Prostate gland (tissue), 2 donors: ENCODE measurements at regions not wholly inside any gene's neighbourhood (a gene's known extent, or its start where the extent isn't known, plus 50 kb on each side); places are given as distances from the start of the nearest gene placed in this dataset.

Experiments
- DNase-seq: peaks from one replicate; pipeline ENCODE4 v3.0.0-alpha.2; 2019; ENCODE audit warnings: low spot score
- H3K27ac ChIP-seq, 2 donors: fragments of 200-600 bp; sonication (generic); 2 replicates each; pipeline ENCODE4 v1.5.1; 2017 to 2019
- H3K27me3 ChIP-seq: fragments of 200-600 bp; sonication (generic); replicated peaks from 2 replicates; pipeline ENCODE4 v1.5.1; 2019; ENCODE audit not compliant: insufficient read depth
- H3K36me3 ChIP-seq, 2 donors: fragments of 200-600 bp; sonication (generic); 1 replicate in 1 of 2; 2 replicates in 1 of 2; pipeline versions ENCODE4 v1.5.1 to v1.8.1; 2017 to 2019
- H3K4me1 ChIP-seq: fragments of 200-600 bp; sonication (generic); replicated peaks from 2 replicates; pipeline ENCODE4 v1.5.1; 2019
- H3K4me3 ChIP-seq, 2 donors: fragments of 200-600 bp; sonication (generic); 2 replicates each; pipeline ENCODE4 v1.5.1; 2017 to 2019
- H3K9me3 ChIP-seq: fragments of 200-600 bp; sonication (generic); 2 replicates; pipeline ENCODE4 v1.5.1; 2017
- POLR2A ChIP-seq: fragments of 450-650 bp; IDR thresholded peaks from one replicate; pipeline ENCODE4 v1.6.1; 2016; ENCODE audit warnings: antibody characterized with exemption, mild to moderate bottlenecking
- POLR2AphosphoS5 ChIP-seq: sonication (generic); formaldehyde crosslinking; IDR thresholded peaks from one replicate; pipeline ENCODE4 v1.6.1; 2017; ENCODE audit warnings: antibody characterized with exemption
- WGBS: methylation state at CpG from one replicate; pipeline ENCODE4 v1.1.5; 2018; 5-methylcytosine and 5-hydroxymethylcytosine counted together
- intact Hi-C: fragments of 100-400 bp; cut with DNase I; formaldehyde crosslinking; loops from one replicate; pipeline ENCODE4 v1.14.2; 2022
- TF ChIP-seq, protein P1 (sequence below), 4 experiments: fragments of 200-600 bp in 2 of 4; fragments of 450-650 bp in 2 of 4; sonication (generic) in 2 of 4; IDR thresholded peaks; 1 replicate in 3 of 4; 2 replicates in 1 of 4; pipeline ENCODE4 v1.5.1; 2016 to 2019; ENCODE audit warnings: antibody characterized with exemption in 4 of 4, mild to moderate bottlenecking in 2 of 4, moderate library complexity in 2 of 4

- Histone ChIP-seq H3K27me3 (no peaks in the 10 kb centered on the region), H3K4me3 (no peak overlapping the region), H3K27ac (no peak overlapping the region), H3K4me1 (no peaks in the 10 kb centered on the region), H3K36me3 (no peaks in the 10 kb centered on the region), H3K9me3 (no peaks in the 10 kb centered on the region)
- DNase-seq = no peak
- TF ChIP-seq, protein P1, sequence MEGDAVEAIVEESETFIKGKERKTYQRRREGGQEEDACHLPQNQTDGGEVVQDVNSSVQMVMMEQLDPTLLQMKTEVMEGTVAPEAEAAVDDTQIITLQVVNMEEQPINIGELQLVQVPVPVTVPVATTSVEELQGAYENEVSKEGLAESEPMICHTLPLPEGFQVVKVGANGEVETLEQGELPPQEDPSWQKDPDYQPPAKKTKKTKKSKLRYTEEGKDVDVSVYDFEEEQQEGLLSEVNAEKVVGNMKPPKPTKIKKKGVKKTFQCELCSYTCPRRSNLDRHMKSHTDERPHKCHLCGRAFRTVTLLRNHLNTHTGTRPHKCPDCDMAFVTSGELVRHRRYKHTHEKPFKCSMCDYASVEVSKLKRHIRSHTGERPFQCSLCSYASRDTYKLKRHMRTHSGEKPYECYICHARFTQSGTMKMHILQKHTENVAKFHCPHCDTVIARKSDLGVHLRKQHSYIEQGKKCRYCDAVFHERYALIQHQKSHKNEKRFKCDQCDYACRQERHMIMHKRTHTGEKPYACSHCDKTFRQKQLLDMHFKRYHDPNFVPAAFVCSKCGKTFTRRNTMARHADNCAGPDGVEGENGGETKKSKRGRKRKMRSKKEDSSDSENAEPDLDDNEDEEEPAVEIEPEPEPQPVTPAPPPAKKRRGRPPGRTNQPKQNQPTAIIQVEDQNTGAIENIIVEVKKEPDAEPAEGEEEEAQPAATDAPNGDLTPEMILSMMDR (IDR thresholded peaks at IDR 0.05) = no peak
- TF ChIP-seq POLR2AphosphoS5 = peak; percentile 38
- intact Hi-C loops = no loop called here
- WGBS = 59% methylated on average over 4 of the region's 4 CpGs
These were observed 288.1 kb upstream of the PRDM1 start for GRCh38 chr6:105797983-105798453.

DNA sequence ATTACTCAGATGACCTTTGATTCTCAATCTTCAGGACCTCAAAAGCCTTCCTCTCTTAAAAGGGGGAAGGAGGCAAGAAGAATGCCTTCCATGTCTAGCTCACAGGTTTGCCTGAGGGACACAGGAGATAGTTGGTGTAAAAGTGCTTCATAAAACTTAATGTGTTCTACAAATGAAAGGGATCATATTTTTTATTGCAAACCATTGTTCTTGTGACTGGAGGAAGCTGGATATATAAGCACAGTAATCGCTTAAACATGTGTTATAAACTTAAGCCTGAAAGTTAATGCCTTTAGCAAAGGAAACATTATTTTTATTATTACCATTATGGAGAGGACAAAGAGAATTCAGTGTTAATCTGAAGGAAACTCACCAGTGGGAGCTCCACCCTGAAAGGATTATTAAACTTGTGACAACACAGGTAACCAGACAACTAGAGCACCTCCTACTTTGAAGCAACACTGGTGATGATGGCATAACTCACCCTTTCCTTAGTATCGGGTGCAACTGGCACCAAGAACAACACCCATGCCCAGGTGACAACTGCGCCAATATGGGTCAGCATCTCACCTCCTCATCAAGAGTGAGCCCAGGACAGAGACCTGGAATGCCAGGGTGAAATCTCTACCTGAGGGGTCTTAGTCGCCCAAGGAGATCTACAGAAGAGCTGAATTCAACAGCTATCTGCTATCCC is 288.7 kb upstream of the PRDM1 start:
- 80% methylated on average over 4 of the region's 4 CpGs for WGBS
- Histone ChIP-seq H3K27me3 (no peaks in the 10 kb centered on the region), H3K4me1 (no peaks in the 10 kb centered on the region), H3K36me3 (no peaks in the 10 kb centered on the region), H3K27ac (no peak overlapping the region), H3K4me3 (no peak overlapping the region), H3K9me3 (no peaks in the 10 kb centered on the region)
- TF ChIP-seq POLR2AphosphoS5 (no peak), POLR2A (no peak)
- TF ChIP-seq, protein P1 (IDR thresholded peaks at IDR 0.05) = no peak
- intact Hi-C loops = no loop called here
- DNase-seq = no peak

DNA sequence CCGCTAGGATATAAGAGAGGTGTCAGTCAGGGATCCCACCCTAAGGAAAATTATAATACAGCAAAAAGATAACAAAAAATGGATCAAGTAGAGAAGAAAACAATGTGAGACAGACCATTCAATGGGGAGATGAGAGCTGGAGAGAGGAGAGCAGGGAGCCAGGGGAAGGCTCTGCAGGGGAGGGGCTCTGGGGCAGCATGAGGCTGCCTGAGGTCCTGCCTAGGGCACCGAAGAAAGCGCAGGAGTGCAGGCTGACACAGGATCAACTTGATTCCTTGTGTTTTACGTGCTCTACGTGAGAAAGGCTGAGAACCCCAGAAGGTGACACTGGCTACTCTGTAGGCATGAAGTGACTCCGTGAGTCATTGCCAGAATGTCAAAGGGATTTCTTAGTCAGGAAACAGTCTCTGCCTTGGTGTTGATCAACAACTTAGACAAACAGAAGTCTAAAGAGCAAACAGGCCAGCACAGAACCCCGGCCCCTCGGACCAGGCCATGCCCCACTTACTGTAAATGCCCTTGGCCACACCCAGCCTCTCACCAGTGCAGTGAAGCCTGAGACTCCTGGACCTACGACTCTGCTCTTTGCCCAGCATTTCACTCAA is 290.1 kb upstream of the PRDM1 start:
- Histone ChIP-seq H3K4me3 (no peak overlapping the region), H3K27me3 (no peaks in the 10 kb centered on the region), H3K27ac (no peak overlapping the region), H3K4me1 (no peaks in the 10 kb centered on the region), H3K9me3 (no peaks in the 10 kb centered on the region), H3K36me3 (no peaks in the 10 kb centered on the region)
- 87% methylated on average over 9 of the region's 9 CpGs for WGBS
- no peak for DNase-seq
- TF ChIP-seq POLR2A (no peak), POLR2AphosphoS5 (no peak)
- TF ChIP-seq, protein P1 (IDR thresholded peaks at IDR 0.05) = no peak
- intact Hi-C loops = no loop called here

DNA sequence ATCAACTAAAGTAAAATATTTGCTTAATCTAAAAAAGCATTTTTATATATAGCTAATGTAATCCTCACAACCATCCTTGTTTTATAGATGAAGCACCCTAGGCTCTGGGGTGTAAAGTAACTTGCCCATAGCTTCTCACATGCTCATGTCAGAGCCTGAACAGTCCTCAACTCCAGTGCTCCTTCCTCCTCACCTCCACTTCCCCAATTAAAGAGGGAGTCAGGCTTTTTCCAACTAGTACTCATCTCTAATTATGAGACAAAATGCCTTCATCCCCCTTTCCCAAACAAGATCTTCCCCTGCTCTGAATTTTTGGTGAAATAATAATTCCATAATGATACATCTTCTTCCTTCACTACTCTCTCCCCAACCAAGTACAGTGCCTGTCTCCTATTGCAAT is 290.8 kb upstream of the PRDM1 start:
- Histone ChIP-seq H3K36me3 (no peaks in the 10 kb centered on the region), H3K4me1 (no peaks in the 10 kb centered on the region), H3K9me3 (no peaks in the 10 kb centered on the region), H3K27me3 (no peaks in the 10 kb centered on the region), H3K27ac (no peak overlapping the region), H3K4me3 (no peak overlapping the region)
- no peak for TF ChIP-seq POLR2AphosphoS5
- TF ChIP-seq POLR2A = no peak
- TF ChIP-seq, protein P1 (IDR thresholded peaks at IDR 0.05) = no peak
- no peak for DNase-seq
- intact Hi-C loops = no loop called here

DNA sequence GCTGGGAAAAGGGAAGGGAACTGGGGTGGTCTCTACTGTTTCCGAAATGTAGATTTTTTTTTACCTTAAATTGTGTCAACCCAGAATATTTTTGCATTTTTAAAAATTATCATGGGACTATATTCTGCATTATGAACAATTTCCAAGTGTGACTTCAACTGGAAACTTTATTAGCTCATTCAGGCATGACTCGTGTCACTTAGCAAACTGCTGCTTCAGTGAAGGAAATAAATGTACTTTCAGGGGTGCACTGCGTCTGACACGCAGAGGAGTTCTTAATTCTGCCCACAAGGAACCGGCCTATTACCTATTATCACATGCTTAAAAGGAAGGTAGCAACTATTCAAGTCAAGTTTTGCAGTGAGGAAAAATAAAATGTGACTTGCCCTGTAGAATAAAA is 291.3 kb upstream of the PRDM1 start:
- intact Hi-C loops = no loop called here
- no peaks in the 10 kb centered on the region for H3K36me3 ChIP-seq
- 87% methylated on average over 5 of the region's 5 CpGs for WGBS

More for the DNA sequence above, 291.3 kb upstream of the PRDM1 start:
- Histone ChIP-seq H3K9me3 (no peaks in the 10 kb centered on the region), H3K27ac (no peak overlapping the region), H3K4me1 (no peaks in the 10 kb centered on the region), H3K27me3 (no peaks in the 10 kb centered on the region), H3K4me3 (no peak overlapping the region)
- TF ChIP-seq, protein P1 (IDR thresholded peaks at IDR 0.05) = no peak
- no peak for TF ChIP-seq POLR2A
- TF ChIP-seq POLR2AphosphoS5 = no peak
- DNase-seq = no peak
